SW480 (cell line): ENCODE measurements at regions not wholly inside any gene's neighbourhood (a gene's known extent, or its start where the extent isn't known, plus 50 kb on each side); places are given as distances from the start of the nearest gene placed in this dataset.

Experiments
- DNase-seq: peaks from one replicate; pipeline ENCODE4 v3.0.0-alpha.2; 2016; ENCODE audit warnings: low spot score

GRCh38 chr13:34116651-34117050 is 298.7 kb downstream of the RFC3 start:
- DNase-seq: no peak

GRCh38 chr13:34124666-34125306 is 306.8 kb downstream of the RFC3 start:
- DNase-seq: no peak

GRCh38 chr13:34127523-34127922 is 309.6 kb downstream of the RFC3 start:
- DNase-seq: no peak

- DNase-seq: no peak
Observed at GRCh38 chr13:34128661-34129060, 310.7 kb downstream of the RFC3 start.

DNA sequence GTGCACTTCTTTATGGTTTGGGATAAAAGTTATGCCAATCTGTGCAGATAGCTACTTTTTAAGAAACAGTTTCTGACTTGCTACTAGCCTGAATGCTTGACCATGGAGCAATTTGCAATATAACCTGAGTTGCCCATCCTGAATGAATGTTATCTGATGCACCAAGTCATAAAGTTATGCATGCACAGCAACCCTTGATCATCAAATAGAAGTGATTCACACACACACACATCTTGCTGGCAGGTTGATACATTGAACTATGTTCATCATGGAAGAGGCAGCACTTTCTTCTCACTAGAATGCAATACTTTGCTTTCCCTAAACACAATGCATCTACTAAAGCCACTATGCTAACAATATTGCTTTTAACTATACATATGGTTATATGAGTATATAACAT is 311.5 kb downstream of the RFC3 start:
- DNase-seq: no peak

- DNase-seq: no peak
Observed at GRCh38 chr13:34137200-34137599, 319.3 kb downstream of the RFC3 start.

DNA sequence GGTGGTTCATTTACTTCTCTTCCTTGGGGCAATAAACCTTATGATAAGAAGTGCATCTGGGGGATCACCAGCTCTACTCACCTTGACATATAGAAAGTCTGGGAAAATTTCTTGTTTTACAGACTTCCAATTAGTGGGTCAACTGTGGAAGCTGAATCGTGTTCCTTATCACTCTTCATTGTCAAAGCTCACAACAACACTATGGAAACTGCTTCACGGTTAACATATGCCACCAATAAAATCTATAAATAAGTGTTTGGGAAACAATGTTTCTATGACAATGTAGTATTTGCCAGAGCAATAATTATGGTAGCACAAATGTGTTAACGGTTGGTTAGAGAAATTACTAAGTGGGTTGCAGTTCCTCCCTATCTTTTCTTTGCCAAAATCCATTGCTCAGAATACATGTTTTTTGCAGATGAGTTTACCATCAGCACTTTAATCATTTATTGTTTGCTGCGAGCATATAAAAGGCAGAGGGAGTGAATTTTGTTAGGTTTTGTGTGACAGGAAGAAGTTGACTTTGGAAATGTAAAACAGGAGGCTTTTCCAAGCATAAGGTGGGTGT is 321.8 kb downstream of the RFC3 start:
- DNase-seq: no peak

DNA sequence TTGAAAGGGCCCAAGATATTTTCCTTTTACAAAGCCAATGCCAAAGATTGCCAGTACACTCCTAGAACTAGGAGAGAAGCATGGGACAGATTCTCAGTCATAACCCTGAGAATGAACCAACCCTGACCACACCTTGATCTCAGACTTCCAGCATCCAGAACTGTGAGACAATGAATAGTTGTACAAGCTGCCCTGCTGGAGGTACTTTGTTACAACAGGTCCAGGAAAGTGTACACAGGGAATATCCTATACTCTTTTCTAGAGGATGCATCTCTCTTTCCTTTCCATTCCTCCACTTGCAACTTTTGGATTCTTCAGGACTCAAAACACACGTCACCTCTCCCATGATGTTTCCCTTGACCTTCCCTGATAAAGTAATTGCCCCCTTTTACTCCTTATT is 325.7 kb downstream of the RFC3 start:
- no peak for DNase-seq

- DNase-seq: no peak
Observed at GRCh38 chr13:34144142-34144541, 326.2 kb downstream of the RFC3 start.

DNA sequence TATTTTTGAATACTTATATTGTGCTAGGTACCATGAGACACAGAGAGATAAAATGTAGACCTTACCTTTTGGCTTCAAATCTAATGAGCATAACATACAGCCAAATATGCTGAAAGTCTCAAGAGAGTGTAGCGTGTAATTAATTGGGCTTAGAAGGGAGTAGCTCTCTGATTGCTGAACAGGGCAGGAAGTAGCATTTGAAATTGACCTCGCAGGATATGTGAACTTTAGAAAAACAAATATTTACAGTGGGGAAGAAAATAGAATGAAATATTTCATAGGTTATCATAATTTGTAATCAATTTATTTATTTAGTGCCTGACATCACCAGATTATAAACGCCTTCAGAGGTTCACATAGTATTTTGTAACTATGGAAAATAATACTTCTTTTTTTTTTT is 327.1 kb downstream of the RFC3 start:
- no peak for DNase-seq

- no peak for DNase-seq
Observed at GRCh38 chr13:34148359-34148758, 330.4 kb downstream of the RFC3 start.

DNA sequence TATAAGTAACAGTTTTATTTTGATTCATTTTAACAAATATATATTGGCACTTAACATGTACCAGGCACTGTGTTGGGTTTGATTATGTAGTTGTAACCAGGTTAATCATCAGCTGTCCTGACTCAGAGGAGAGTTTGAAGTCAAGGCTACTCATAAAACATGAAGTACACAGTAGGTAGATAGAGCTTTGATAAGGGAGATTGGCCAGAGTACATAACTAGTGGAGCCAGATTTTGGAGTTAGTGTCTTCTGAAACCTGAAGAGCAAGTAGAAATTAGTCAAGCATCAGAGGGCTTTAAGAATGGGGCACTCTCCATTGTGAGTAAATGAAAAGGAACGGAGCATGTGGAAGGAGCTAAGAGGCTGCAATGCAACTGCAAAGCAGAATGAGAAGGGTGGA is 333.9 kb downstream of the RFC3 start:
- no peak for DNase-seq

GRCh38 chr13:34152409-34152808 is 334.5 kb downstream of the RFC3 start:
- DNase-seq: no peak

GRCh38 chr13:34152996-34153395 is 335.0 kb downstream of the RFC3 start:
- no peak for DNase-seq

GRCh38 chr13:34153428-34154180 is 335.7 kb downstream of the RFC3 start:
- DNase-seq: no peak

- DNase-seq: peak; percentile 66
Observed at GRCh38 chr13:34155931-34156607, 338.1 kb downstream of the RFC3 start.

DNA sequence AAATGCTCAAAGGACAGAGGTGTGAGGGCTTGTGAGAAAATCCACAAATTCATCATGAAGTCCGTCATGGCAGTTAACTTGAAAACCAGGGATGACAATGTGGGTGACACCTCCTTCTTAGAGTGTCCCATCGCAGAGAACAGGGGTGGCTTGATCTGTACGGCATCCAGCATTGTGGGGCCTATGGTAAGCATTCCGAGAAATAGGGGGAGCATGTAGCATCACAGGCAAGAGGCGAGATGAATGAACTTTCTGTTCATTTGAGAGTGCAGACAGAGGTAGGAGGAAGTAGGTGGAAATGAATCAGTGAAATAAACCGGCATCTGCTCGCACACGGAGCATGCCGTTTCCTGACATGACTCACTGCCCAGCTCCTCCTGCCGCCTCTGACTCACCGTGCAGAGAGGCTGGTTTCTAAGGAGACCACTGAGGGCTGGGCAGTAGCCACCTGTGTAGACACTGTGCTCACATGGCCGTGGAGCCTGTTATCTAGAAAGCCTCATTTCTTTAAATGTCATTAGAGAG is 339.0 kb downstream of the RFC3 start:
- DNase-seq: peak; percentile 97

- DNase-seq: no peak
Observed at GRCh38 chr13:34159946-34160345, 342.0 kb downstream of the RFC3 start.

- no peak for DNase-seq
Observed at GRCh38 chr13:34161931-34162543, 344.1 kb downstream of the RFC3 start.

DNA sequence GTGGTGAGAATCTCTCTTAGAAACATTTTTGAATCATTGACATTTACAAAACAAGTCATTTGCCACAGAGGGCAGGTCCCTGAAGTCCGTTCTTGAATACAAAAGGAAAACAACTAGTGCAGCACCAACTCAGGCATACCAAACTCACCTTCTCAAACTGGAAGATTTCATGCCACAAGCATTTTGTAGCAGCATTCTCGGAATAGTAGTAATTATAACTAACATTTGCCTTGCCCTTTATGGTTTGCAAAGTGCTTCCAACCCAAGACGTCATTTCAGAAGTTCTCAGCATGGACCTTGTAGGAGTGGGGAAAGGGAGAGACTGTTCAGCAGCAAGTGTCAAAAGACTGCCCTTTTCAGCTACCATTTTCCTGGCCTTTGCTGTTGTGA is 344.6 kb downstream of the RFC3 start:
- DNase-seq: no peak

DNA sequence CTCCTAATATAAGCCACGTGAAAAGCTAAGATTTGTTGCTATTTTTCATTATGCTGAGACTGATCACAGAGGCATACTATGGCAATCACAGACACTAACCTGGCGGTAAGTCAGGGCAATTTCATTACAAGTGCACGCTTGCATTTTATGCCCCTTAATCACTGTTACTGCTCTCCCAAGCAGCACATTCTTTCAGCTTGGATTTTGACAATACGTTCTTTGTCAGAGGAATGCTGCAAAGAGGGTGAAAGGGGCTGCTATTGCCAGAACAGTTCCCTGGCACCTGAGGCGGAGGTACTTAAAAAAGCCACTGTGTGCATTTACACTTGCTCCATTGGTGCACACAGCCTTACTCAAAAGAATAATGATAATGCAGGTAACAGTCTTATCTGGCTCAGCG is 346.6 kb downstream of the RFC3 start:
- DNase-seq: no peak

- no peak for DNase-seq
Observed at GRCh38 chr13:34165158-34165557, 347.2 kb downstream of the RFC3 start.
